HFFc6 (cell line): ENCODE measurements at regions not wholly inside any gene's neighbourhood (a gene's known extent, or its start where the extent isn't known, plus 50 kb on each side); places are given as distances from the start of the nearest gene placed in this dataset.

Experiments used
- DNase-seq: peaks from one replicate; pipeline ENCODE4 v3.0.0-alpha.2; 2018
- H3K27ac Mint-ChIP-seq: 2 replicates; pipeline ENCODE4 v1.8.0; 2020; ENCODE audit warnings: mild to moderate bottlenecking, mixed read lengths
- H3K27me3 Mint-ChIP-seq: 2 replicates; pipeline ENCODE4 v1.8.0; 2021; ENCODE audit warnings: mild to moderate bottlenecking, moderate library complexity, mixed read lengths; ENCODE audit not compliant: insufficient read depth
- H3K36me3 Mint-ChIP-seq: 2 replicates; pipeline ENCODE4 v1.8.0; 2021; ENCODE audit warnings: low read depth, mixed read lengths
- H3K4me1 Mint-ChIP-seq: 2 replicates; pipeline ENCODE4 v1.8.0; 2020; ENCODE audit warnings: low read depth, mixed read lengths
- H3K4me3 Mint-ChIP-seq: 2 replicates; pipeline ENCODE4 v1.8.0; 2020; ENCODE audit warnings: mild to moderate bottlenecking, moderate library complexity, mixed read lengths
- H3K9me3 Mint-ChIP-seq: 2 replicates; pipeline ENCODE4 v1.8.0; 2020; ENCODE audit warnings: mild to moderate bottlenecking, mixed read lengths
- CTCF ChIP-seq: fragments of 200-600 bp; sonication (generic); IDR thresholded peaks from 2 replicates; pipeline ENCODE4 v1.5.0; 2021; ENCODE audit warnings: antibody characterized with exemption, mild to moderate bottlenecking

GRCh38 chr15:62491642-62492041 lies 326.6 kb upstream of the C2CD4B start:
- Mint-ChIP-seq H3K4me3 (no peak overlapping the region), H3K36me3 (no peaks in the 10 kb centered on the region), H3K4me1 (peaks cover 60% of the 10 kb centered on the region), H3K27me3 (no peaks in the 10 kb centered on the region), H3K27ac (peak overlapping the region; percentile 32; the same call in 1 of the 2 replicates), H3K9me3 (no peaks in the 10 kb centered on the region)
- peak; percentile 28 for DNase-seq
- no peak for TF ChIP-seq CTCF

GRCh38 chr15:62492900-62493299 lies 327.8 kb upstream of the C2CD4B start:
- Mint-ChIP-seq H3K36me3 (no peaks in the 10 kb centered on the region; the same call in 1 of the 2 replicates), H3K4me1 (peaks cover 68% of the 10 kb centered on the region)
- no peak for DNase-seq

GRCh38 chr15:62494197-62494596 lies 329.1 kb upstream of the C2CD4B start:
- no peak for DNase-seq
- Mint-ChIP-seq H3K36me3 (no peaks in the 10 kb centered on the region; the same call in 1 of the 2 replicates), H3K9me3 (no peaks in the 10 kb centered on the region), H3K27me3 (no peaks in the 10 kb centered on the region), H3K4me1 (peaks cover 69% of the 10 kb centered on the region), H3K4me3 (no peak overlapping the region), H3K27ac (peak overlapping the region; percentile 25)
- no peak for TF ChIP-seq CTCF

More at GRCh38 chr15:62492900-62493299, 327.8 kb upstream of the C2CD4B start:
- no peaks in the 10 kb centered on the region for H3K9me3 Mint-ChIP-seq
- no peaks in the 10 kb centered on the region for H3K27me3 Mint-ChIP-seq
- no peak overlapping the region for H3K4me3 Mint-ChIP-seq
- TF ChIP-seq CTCF, result no peak
- H3K27ac Mint-ChIP-seq, result no peak overlapping the region

GRCh38 chr15:62495670-62496614 lies 330.9 kb upstream of the C2CD4B start:
- Mint-ChIP-seq H3K27me3 (no peaks in the 10 kb centered on the region), H3K4me3 (peak overlapping the region; percentile 65), H3K36me3 (no peaks in the 10 kb centered on the region; the same call in 1 of the 2 replicates), H3K4me1 (peaks cover 60% of the 10 kb centered on the region), H3K9me3 (no peaks in the 10 kb centered on the region), H3K27ac (peak overlapping the region; percentile 97)
- no peak for TF ChIP-seq CTCF
- DNase-seq, result peak; percentile 93

GRCh38 chr15:62497356-62497755 lies 332.3 kb upstream of the C2CD4B start:
- Mint-ChIP-seq H3K27ac (peak overlapping the region; percentile 97), H3K4me3 (no peak overlapping the region), H3K4me1 (peaks cover 58% of the 10 kb centered on the region), H3K9me3 (no peaks in the 10 kb centered on the region), H3K27me3 (0 out of 2 replicates have a peak, but pooled peaks cover 1% of the 10 kb centered on the region), H3K36me3 (no peaks in the 10 kb centered on the region; the same call in 1 of the 2 replicates)
- DNase-seq, result no peak
- TF ChIP-seq CTCF, result no peak
